ENCODE measurements at regions not wholly inside any gene's neighbourhood (a gene's known extent, or its start where the extent isn't known, plus 50 kb on each side); places are given as distances from the start of the nearest gene placed in this dataset.

- TF ChIP-seq, protein P1, sequence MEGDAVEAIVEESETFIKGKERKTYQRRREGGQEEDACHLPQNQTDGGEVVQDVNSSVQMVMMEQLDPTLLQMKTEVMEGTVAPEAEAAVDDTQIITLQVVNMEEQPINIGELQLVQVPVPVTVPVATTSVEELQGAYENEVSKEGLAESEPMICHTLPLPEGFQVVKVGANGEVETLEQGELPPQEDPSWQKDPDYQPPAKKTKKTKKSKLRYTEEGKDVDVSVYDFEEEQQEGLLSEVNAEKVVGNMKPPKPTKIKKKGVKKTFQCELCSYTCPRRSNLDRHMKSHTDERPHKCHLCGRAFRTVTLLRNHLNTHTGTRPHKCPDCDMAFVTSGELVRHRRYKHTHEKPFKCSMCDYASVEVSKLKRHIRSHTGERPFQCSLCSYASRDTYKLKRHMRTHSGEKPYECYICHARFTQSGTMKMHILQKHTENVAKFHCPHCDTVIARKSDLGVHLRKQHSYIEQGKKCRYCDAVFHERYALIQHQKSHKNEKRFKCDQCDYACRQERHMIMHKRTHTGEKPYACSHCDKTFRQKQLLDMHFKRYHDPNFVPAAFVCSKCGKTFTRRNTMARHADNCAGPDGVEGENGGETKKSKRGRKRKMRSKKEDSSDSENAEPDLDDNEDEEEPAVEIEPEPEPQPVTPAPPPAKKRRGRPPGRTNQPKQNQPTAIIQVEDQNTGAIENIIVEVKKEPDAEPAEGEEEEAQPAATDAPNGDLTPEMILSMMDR (IDR thresholded peaks at IDR 0.05): no peak
- no peak for TF ChIP-seq POLR2A (IDR thresholded peaks at IDR 0.05)
Observed at GRCh38 chr5:61659221-61659696, 327.2 kb downstream of the ZSWIM6 start.

All from lower leg skin (tissue), 3 donors.